GM12892 (cell line): ENCODE measurements at regions not wholly inside any gene's neighbourhood (a gene's known extent, or its start where the extent isn't known, plus 50 kb on each side); places are given as distances from the start of the nearest gene placed in this dataset.

Experiments
- DNase-seq: peaks from one replicate; pipeline ENCODE4 v3.0.0; 2011; ENCODE audit not compliant: insufficient read length
- FAIRE-seq: peaks from 2 replicates; lab custom pipeline; 2011; peaks lifted over from hg19 to GRCh38; lab: Jason Lieb, UNC
- POLR2A ChIP-seq: IDR thresholded peaks from 2 replicates; pipeline ENCODE4 v1.6.1; 2011; ENCODE audit warnings: low read depth, low read length, control low read depth
- POLR2AphosphoS5 ChIP-seq: IDR thresholded peaks from 2 replicates; pipeline ENCODE4 v1.6.1; 2011; ENCODE audit warnings: low read depth, low read length, control low read depth
- TAF1 ChIP-seq: IDR thresholded peaks from 2 replicates; pipeline ENCODE4 v1.6.1; 2011; ENCODE audit warnings: low read depth, mild to moderate bottlenecking, control low read depth, low read length, borderline replicate concordance

DNA sequence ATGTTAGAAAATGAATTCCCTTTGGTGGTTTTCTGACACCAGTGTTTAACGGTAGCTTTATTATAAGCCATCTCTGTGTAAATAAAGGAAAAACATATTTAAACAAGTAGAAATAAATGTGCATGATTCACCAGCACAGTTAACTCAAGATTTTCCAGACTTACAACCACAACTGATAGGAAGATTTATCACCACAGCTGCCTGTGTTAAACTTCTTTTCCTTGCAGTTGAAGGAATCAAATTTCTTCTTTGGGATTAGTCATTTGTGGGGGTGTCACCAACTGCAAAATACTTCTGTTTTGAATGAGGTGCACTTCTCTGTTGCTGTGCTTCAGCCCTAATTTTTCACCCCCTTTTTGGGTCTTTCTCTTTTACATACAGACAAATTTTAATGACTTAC, 128.1 kb upstream of the STK26 start:
- FAIRE-seq (no peak), DNase-seq (no peak)
- TF ChIP-seq TAF1 (no peak), POLR2A (no peak), POLR2AphosphoS5 (no peak)

DNA sequence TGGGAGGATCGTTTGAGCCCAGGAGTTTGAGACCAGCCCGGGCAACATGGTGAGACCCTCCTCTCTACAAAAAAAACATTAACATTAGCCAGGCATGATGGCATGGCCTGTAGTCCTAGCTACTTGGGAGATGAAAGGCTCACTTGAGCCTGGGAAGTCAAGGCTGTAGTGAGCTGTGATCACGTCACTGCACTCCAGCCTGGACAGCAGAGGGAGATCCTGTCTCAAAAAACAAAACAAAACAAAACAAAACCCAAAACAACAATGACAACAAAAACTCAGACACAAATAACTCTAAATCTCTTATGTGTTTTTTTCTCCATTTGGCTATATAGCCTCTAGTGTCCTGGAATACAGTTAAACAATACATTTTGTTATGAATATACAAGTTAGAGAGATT, 127.3 kb upstream of the STK26 start:
- FAIRE-seq (no peak), DNase-seq (no peak)
- TF ChIP-seq TAF1 (no peak), POLR2A (no peak), POLR2AphosphoS5 (no peak)

DNA sequence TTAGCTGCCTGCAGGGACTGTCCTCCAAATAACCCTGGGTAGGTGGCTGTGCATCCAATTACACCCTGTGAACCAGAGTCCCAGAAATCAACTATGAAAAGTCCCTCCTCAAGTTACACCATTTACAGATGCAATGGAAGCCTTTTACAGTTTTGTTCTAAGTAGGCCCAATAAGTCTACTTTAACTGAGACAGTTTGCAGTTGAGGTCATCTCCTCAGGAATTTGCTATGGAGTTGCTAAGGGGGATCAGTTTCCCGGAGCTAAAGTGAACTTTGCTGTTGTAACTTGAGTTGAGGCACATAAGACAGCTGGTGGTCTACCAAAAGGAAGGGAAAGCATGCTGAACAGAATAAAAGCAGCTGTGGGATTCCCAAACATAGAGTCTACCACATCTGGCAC, 121.6 kb upstream of the STK26 start:
- TF ChIP-seq TAF1 = no peak
- no peak for TF ChIP-seq POLR2AphosphoS5
- TF ChIP-seq POLR2A = no peak
- FAIRE-seq (no peak), DNase-seq (no peak)

DNA sequence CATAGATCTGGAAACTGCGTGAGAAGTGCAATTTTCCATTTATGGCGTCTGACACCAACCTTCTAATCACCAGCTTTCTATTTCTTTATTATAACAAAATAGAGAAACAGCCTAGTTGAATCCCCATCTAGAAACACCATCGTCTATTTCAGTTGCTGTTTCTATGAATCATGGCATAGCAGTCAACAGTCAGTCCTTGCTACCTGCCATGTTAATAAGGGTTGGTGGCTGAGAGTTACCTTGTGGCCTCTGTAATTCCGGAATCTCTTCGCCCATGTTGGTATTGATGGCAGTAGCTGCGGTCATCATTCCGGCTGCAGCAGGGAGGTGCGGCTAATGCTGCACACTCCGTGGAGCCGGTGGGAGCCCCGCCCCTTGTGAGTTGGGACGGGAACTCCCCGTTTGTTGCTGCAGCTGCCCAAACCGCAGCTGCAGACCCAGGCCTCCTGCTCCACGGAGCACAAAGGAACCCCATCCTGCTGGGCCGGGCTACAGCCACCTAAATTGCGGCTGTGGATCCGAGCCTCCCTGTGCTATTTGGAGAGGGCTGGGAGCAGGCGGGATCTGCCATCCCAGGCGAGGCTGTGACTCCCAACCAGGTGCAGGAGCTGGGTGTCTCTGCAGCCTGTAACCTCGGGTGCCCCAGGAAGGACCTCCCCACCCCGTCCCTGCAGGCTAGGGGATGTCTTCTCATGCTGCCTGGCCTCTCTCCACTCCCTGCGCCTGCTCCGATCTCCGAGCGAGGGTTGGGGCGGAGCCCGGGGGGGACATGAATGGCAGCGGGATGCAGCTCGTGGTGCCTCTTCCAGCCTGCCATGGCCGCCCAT, 115.4 kb upstream of the STK26 start:
- FAIRE-seq (no peak), DNase-seq (no peak)
- no peak for TF ChIP-seq POLR2A
- TF ChIP-seq TAF1 = no peak
- no peak for TF ChIP-seq POLR2AphosphoS5

DNA sequence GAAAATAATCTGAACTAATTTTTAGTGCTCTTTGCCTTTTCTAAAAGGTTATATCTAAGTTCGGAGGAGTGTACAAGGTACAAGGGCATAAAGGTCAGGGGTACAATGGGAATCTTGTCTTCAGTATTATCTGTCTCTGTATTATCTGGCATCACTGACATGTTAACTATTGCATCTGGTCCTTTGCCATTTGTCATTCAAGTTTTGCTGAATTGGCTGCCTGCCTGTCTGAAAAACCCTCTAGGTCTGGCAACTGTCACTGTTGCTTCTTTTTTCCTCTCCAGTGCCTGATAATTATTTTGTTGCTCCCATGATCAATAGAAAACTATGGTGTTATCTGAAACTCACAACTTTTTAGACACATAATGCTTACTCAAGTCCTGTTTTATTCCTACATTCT, 112.5 kb upstream of the STK26 start:
- TF ChIP-seq POLR2AphosphoS5 = no peak
- DNase-seq (no peak), FAIRE-seq (no peak)

DNA sequence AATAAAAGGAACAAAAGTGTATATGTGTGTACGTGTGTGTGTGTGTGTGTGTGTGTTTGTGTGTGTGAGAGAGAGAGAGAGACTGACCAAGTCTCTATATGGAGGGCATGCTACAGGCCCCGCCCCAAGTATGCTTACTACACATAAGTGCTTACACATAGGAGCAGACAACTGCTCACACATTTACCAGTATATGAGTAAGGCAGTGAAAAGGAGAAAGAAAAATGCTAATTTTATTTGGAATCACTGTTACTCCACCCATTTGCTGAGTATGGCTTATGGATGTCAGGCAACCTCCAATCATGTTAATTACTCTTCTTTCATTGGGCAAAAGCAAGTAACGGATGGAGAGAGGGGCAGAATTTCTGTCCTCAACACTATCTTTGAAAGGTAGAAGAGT, 107.6 kb upstream of the STK26 start:
- DNase-seq (no peak), FAIRE-seq (no peak)
- TF ChIP-seq POLR2A = no peak
- TF ChIP-seq TAF1 = no peak
- TF ChIP-seq POLR2AphosphoS5 = no peak

DNA sequence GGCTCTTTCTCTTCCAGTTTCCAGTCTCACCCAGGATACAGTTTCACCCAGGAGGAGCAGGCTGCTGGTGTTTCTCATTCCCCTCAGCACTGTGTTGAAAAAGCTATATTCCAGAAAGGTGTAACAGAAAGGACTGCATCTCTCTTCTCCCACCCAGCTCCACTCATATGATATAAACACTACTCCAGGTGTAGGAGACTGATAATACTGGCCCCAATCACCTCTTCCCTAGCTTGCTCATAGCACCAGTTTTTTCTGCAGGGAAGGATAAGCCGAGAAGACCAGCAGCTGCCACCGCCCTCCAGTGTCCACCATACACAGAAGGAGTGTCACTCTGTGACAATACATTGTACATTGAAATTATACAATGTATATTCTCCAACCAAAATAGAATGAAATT, 105.5 kb upstream of the STK26 start:
- TF ChIP-seq TAF1 (no peak), POLR2A (no peak), POLR2AphosphoS5 (no peak)
- DNase-seq (no peak), FAIRE-seq (no peak)

DNA sequence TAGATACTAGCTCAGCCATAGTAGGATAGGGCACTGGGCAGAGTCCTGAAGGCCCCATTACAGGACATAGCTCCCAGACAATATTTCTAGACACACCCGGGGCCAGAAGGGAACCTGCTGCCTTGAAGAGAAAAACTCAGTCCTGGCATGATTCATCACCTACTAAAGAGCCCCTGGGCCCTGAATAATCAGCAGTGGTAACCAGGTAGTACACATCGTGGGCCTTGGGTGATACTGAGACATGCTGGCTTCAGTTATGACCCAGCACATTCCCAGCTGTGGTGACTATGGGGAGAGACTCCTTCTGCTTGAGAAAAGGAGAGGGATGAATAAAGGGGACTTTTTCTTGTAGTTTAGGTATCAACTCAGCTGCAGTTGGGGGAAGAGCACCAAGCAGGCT, 104.3 kb upstream of the STK26 start:
- no peak for DNase-seq
- no peak for FAIRE-seq
- TF ChIP-seq TAF1 (no peak), POLR2A (no peak), POLR2AphosphoS5 (no peak)

DNA sequence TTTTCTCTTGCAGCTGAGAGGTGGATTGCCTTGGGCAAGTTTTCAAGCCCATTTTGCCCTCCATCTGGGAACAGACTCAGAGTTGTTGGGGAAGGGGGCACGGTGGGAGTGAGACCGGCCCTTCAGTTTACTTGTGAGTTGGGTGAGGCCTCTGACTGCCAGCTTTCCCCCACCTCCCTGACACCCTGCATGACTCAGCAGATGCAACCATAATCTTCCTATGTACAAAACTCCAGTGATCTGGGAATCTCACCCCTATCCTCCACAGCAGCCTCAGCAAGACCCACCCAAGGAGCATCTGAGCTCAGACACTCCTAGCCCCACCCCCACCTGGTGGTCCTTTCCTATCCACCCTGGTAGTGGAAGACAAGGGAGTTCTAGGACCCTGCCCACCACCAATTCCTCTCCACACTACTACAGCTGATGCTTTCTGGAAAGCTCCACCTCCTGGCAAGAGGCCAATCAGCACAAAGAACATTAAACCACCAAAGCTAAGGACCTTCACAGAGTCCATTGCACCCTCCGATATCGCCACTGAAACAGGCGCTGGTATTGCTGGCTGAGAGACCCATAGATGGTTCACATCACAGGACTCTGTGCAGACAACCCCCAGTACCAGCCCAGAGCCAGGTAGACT, 99.4 kb upstream of the STK26 start:
- no peak for FAIRE-seq
- no peak for TF ChIP-seq POLR2A
- no peak for TF ChIP-seq TAF1
- no peak for TF ChIP-seq POLR2AphosphoS5
- no peak for DNase-seq

DNA sequence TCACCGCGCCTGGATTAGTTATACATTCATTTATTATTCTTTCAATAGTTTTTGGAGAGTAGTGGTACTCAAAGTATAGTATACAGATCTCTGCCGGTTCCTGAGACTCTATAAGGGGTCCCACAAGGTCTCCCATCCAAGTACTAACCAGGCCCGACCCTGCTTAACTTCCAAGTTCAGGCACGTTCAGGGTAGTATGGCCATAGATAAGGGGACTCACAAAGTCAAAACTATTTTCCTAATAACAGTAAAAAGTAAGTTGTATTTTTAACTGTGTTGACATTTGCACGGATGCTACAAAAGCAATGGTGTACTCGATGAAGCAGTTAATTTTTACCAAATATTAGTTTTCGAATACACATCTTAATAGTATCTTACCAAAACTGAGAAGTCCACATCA, 84.4 kb upstream of the STK26 start:
- no peak for FAIRE-seq

DNA sequence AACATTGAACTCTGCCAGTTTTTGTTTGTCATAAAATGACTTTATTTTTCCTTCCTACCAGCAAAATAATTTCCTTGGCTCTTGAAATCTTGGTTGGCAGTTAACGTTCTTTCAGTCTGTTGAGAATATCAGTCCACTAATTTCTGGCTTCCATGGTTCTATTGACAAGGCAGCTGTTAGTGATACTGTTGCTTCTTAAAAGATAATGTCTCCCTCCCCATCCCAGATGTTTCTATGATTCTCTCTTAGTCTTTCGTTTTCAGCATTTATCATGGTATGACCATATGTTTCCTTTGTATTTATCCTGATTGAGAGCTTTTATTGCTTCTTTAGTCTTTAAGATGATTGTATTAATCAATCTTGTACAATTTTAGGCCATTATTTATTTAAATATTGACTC, 81.1 kb upstream of the STK26 start:
- no peak for TF ChIP-seq POLR2AphosphoS5
- TF ChIP-seq POLR2A = no peak
- TF ChIP-seq TAF1 = no peak
- FAIRE-seq = no peak
- no peak for DNase-seq

More for the DNA sequence above, 84.4 kb upstream of the STK26 start:
- TF ChIP-seq TAF1 (no peak), POLR2A (no peak), POLR2AphosphoS5 (no peak)
- no peak for DNase-seq

DNA sequence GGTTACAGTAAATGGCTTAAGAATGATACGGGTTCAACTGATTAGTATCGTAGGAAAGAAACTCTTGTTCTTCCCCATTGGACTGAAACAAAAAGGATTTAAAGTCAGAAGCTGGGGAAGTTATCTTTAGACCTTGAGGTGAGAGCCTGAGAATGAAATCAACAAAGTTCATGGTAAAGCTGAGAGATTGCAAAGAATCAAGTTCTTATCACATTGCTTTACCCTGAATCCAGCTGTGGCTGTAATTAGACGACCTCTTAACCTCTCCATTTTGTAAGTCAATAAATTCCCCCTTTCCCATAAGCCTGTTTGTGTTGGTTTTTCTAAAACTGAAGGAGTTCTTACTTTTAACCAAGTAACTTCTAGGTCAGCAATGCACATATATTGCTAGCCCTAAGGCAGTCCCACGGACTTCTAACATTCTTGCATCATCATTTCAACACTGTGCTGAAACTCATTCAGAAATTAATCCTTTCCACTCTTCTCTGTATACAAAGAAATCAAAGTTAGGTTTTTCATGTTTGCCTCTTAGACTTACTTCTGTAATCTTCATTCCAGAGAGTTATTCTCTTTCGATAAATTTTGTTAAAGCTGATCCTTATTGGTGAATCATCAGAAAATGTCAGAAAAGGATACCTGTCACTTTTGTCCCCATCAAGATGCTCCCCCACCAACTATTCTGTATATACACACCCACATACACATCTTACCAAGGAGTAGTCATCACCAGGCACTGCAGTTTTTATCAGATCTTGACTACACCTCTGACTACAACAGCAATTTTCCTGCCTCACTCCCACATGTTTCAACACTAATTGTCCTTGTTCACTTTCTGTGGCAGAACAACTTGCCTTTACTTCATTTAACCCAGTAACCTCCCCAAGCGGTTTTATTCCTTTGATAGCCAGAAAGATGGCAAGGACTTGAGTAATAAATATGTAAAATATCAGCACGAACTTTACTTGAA, 77.9 kb upstream of the STK26 start:
- peak; percentile 14 for FAIRE-seq
- no peak for DNase-seq
- TF ChIP-seq TAF1 (no peak), POLR2AphosphoS5 (no peak), POLR2A (no peak)

DNA sequence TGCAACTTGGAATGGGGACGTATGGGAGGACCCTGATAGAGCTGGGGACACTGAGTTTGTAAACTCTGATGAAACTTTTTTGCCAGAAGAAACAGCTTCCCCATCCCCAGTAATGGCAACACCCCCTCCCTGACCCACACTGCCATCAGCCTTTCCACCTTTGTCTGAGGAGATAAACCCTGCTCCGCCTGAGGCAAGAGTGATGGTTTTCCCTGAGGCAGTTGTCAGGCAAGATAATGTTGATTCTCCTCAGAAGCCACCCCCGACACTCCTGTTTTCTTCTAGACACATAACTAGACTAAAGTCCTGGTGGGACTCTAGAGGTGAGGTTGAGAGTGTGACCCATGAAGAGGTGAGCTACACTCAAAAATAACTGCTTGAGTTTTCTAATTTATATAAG, 71.9 kb upstream of the STK26 start:
- DNase-seq (no peak), FAIRE-seq (no peak)
- TF ChIP-seq POLR2A (no peak), POLR2AphosphoS5 (no peak), TAF1 (no peak)
